ENCODE measurements at regions not wholly inside any gene's neighbourhood (a gene's known extent, or its start where the extent isn't known, plus 50 kb on each side); places are given as distances from the start of the nearest gene placed in this dataset.

GRCh38 chr2:128450211-128451024 lies 131.8 kb upstream of the HS6ST1 start:
- DNase-seq (ENCODE audit: low read depth in 2 of 2) = no peak

- DNase-seq (ENCODE audit: low read depth in 2 of 2) = no peak
Measured at GRCh38 chr2:128451084-128452023, 132.7 kb upstream of the HS6ST1 start.

- DNase-seq (ENCODE audit: low read depth in 2 of 2) = no peak
Measured at GRCh38 chr2:128452024-128452411, 133.3 kb upstream of the HS6ST1 start.

GRCh38 chr2:128452536-128453530 lies 134.2 kb upstream of the HS6ST1 start:
- DNase-seq (ENCODE audit: low read depth in 2 of 2) = no peak

GRCh38 chr2:128454980-128455720 lies 136.5 kb upstream of the HS6ST1 start:
- no peak for DNase-seq (ENCODE audit: low read depth in 2 of 2)

- DNase-seq (ENCODE audit: low read depth in 2 of 2) = no peak
Measured at GRCh38 chr2:128455721-128456050, 137.0 kb upstream of the HS6ST1 start.

- DNase-seq (ENCODE audit: low read depth in 2 of 2) = no peak
Measured at GRCh38 chr2:128456281-128456680, 137.6 kb upstream of the HS6ST1 start.

GRCh38 chr2:128457006-128457604 lies 138.4 kb upstream of the HS6ST1 start:
- no peak for DNase-seq (ENCODE audit: low read depth in 2 of 2)

- DNase-seq (ENCODE audit: low read depth in 2 of 2) = no peak
Measured at GRCh38 chr2:128457716-128458115, 139.0 kb upstream of the HS6ST1 start.

GRCh38 chr2:128458505-128458904 lies 139.8 kb upstream of the HS6ST1 start:
- no peak for DNase-seq (ENCODE audit: low read depth in 2 of 2)

GRCh38 chr2:128464456-128464855 lies 145.8 kb upstream of the HS6ST1 start:
- no peak for DNase-seq (ENCODE audit: low read depth in 2 of 2)

GRCh38 chr2:128465246-128466170 lies 146.8 kb upstream of the HS6ST1 start:
- no peak for DNase-seq (ENCODE audit: low read depth in 2 of 2)

GRCh38 chr2:128466376-128466775 lies 147.7 kb upstream of the HS6ST1 start:
- no peak for DNase-seq (ENCODE audit: low read depth in 2 of 2)

GRCh38 chr2:128466776-128467175 lies 148.1 kb upstream of the HS6ST1 start:
- DNase-seq (ENCODE audit: low read depth in 2 of 2) = no peak

- DNase-seq (ENCODE audit: low read depth in 2 of 2) = no peak
Measured at GRCh38 chr2:128467321-128467969, 148.8 kb upstream of the HS6ST1 start.

- DNase-seq (ENCODE audit: low read depth in 2 of 2) = no peak
Measured at GRCh38 chr2:128468186-128468920, 149.7 kb upstream of the HS6ST1 start.

- no peak for DNase-seq (ENCODE audit: low read depth in 2 of 2)
Measured at GRCh38 chr2:128469203-128469602, 150.5 kb upstream of the HS6ST1 start.

GRCh38 chr2:128469875-128470274 lies 151.2 kb upstream of the HS6ST1 start:
- DNase-seq (ENCODE audit: low read depth in 2 of 2) = no peak
